H1 (cell line): ENCODE measurements at regions not wholly inside any gene's neighbourhood (a gene's known extent, or its start where the extent isn't known, plus 50 kb on each side); places are given as distances from the start of the nearest gene placed in this dataset.

Experiments
- JUND ChIP-seq: IDR thresholded peaks from 2 replicates; pipeline ENCODE4 v1.6.1; 2011; ENCODE audit warnings: mild to moderate bottlenecking, improper control_type of control experiment, low read length
- POLR2AphosphoS5 ChIP-seq: IDR thresholded peaks from 2 replicates; pipeline ENCODE4 v1.6.1; 2011; ENCODE audit warnings: low read depth, low read length
- RAD21 ChIP-seq, 2 experiments: IDR thresholded peaks in 1 of 2; conservative IDR thresholded peaks in 1 of 2; 2 replicates each; pipeline ENCODE4 v1.6.1; 2011; ENCODE audit warnings: low read depth in 2 of 2, low read length in 2 of 2, improper control_type of control experiment in 1 of 2, inconsistent platforms in 1 of 2, mild to moderate bottlenecking in 1 of 2, moderate library complexity in 1 of 2
- SIN3A ChIP-seq, 2 experiments: IDR thresholded peaks in 1 of 2; conservative IDR thresholded peaks in 1 of 2; 2 replicates each; pipeline ENCODE4 v1.6.1; 2011 to 2012; ENCODE audit warnings: low read length in 2 of 2, improper control_type of control experiment in 1 of 2, low read depth in 1 of 2, mild to moderate bottlenecking in 1 of 2
- SP2 ChIP-seq: IDR thresholded peaks from 2 replicates; pipeline ENCODE4 v1.6.1; 2012; ENCODE audit warnings: mild to moderate bottlenecking, low read length, inconsistent platforms
- SP4 ChIP-seq: IDR thresholded peaks from 2 replicates; pipeline ENCODE4 v1.6.1; 2012; ENCODE audit warnings: low read length, inconsistent platforms
- ZNF274 ChIP-seq: IDR thresholded peaks from 2 replicates; pipeline ENCODE4 v1.7.0; 2012; ENCODE audit warnings: low read length, borderline replicate concordance; ENCODE audit errors: extremely low read depth
- TF ChIP-seq, protein P1 (sequence below), 3 experiments: IDR thresholded peaks; 1 replicate in 2 of 3; 2 replicates in 1 of 3; pipeline versions ENCODE4 v1.5.1 to v1.6.1; 2011; ENCODE audit warnings: low read length in 3 of 3, mild to moderate bottlenecking in 3 of 3, inconsistent platforms in 2 of 3, low read depth in 1 of 3, moderate library complexity in 1 of 3; ENCODE audit not compliant: insufficient read depth in 1 of 3; ENCODE audit errors: control extremely low read depth in 1 of 3

- TF ChIP-seq, protein P1, sequence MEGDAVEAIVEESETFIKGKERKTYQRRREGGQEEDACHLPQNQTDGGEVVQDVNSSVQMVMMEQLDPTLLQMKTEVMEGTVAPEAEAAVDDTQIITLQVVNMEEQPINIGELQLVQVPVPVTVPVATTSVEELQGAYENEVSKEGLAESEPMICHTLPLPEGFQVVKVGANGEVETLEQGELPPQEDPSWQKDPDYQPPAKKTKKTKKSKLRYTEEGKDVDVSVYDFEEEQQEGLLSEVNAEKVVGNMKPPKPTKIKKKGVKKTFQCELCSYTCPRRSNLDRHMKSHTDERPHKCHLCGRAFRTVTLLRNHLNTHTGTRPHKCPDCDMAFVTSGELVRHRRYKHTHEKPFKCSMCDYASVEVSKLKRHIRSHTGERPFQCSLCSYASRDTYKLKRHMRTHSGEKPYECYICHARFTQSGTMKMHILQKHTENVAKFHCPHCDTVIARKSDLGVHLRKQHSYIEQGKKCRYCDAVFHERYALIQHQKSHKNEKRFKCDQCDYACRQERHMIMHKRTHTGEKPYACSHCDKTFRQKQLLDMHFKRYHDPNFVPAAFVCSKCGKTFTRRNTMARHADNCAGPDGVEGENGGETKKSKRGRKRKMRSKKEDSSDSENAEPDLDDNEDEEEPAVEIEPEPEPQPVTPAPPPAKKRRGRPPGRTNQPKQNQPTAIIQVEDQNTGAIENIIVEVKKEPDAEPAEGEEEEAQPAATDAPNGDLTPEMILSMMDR (IDR thresholded peaks at IDR 0.05; ENCODE audit: control extremely low read depth in 1 of 3, insufficient read depth in 1 of 3, low read depth in 1 of 3, low read length in 3 of 3) = no peak
- TF ChIP-seq ZNF274 (no peak), RAD21 (IDR thresholded peaks at IDR 0.05 in 1 of 2, conservative IDR thresholded peaks at IDR 0.05 in 1 of 2; ENCODE audit: low read depth in 2 of 2, low read length in 2 of 2) (no peak), POLR2AphosphoS5 (no peak), SP2 (no peak), SIN3A (conservative IDR thresholded peaks at IDR 0.05 in 1 of 2, IDR thresholded peaks at IDR 0.05 in 1 of 2; ENCODE audit: low read depth in 1 of 2, low read length in 2 of 2) (no peak), SP4 (no peak), JUND (no peak)
These were observed 401.5 kb downstream of the NPHP4 start for GRCh38 chr1:5590717-5591116.
